ENCODE measurements at regions not wholly inside any gene's neighbourhood (a gene's known extent, or its start where the extent isn't known, plus 50 kb on each side); places are given as distances from the start of the nearest gene placed in this dataset.
"Not testable (repeated sequence)": the region's sequence is repeated elsewhere in the genome, so short reads cannot be mapped to it uniquely, and the experiment has no call there.

DNA sequence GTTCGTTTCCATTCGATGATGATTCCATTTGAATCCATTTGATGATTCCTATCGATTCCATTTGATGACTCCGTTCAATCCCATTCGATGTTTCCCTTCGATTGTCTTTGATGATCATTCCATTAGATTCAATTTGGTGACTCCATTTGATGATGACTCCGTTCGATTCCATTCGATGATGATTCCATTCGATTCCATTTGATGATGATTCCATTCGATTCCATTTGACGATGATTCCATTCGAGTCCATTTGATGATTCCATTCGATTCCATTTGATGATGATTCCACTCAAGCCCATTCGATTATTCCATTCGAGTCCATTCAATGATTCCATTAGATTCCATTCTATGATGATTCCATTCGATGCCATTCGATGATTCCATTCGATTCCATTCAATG is 2730.6 kb downstream of the RPIA start:
- not testable (repeated sequence) for DNase-seq

DNA sequence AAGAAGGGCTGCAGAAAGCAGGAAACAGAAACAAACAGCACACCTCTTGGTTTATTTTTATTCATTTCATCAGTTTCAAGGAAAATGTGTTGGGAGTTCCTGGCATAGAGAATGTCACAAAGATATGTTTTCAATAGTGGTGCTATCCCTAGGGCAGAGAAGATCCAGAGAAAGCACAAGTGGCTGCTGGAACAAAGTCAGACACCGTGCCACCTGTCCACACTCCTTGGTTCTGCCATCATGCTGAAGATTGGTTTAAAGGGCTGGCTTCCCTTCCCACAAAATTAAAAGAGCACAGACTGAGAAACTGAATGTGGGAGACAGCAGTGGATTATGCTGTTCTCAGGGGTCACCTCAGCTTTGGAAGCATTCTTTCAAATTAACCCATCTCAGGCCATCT is 2735.7 kb downstream of the RPIA start:
- DNase-seq: not testable (repeated sequence)

DNA sequence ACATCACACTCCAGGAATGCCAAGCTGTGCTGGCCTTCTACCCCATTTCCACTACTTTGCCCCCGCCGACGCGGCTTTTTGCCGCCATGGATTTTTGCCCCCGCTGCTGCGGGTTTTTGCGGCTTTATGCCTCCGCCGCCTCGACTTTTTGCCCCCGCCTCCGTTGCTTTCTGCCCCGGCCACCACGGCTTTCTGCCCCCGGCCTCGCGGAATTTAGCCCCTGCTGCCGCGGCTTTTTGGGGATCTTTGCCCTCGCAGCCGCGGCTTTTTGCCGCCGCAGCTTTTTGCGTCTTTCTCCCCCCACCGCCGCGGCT is 2750.4 kb downstream of the RPIA start:
- not testable (repeated sequence) for DNase-seq

DNA sequence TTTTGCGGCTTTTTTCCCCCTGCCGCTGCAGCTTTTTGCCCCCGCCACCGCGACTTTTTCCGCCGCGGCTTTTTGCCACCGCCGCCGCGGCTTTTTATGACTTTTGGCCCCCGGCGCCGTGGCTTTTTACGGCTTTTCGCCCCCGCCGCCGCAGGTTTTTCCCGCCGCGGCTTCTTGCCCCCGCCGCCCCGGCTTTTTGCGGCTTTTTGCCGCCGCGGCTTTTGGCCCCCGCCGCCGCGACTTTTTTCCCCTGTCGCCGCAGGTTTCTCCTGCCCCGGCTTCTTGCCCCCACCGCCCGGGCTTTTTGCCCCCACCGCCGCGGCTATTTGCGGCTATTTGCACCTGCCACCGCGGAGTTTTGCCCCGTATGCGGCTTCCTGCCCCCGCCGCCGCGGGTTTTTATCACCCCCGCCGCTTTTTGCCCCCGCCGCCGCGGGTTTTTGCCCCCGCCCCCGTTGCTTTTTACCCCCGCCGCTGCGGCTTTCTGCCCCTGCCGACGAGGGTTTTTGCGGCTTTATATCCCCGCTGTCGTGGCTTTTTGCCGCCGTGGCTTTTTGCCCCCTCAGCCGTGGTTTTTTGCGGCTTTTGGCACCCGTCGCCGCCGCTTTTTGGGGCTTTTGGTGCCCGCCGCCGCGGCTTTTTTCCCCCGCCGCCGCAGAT is 2750.9 kb downstream of the RPIA start:
- DNase-seq: peak; percentile 1

DNA sequence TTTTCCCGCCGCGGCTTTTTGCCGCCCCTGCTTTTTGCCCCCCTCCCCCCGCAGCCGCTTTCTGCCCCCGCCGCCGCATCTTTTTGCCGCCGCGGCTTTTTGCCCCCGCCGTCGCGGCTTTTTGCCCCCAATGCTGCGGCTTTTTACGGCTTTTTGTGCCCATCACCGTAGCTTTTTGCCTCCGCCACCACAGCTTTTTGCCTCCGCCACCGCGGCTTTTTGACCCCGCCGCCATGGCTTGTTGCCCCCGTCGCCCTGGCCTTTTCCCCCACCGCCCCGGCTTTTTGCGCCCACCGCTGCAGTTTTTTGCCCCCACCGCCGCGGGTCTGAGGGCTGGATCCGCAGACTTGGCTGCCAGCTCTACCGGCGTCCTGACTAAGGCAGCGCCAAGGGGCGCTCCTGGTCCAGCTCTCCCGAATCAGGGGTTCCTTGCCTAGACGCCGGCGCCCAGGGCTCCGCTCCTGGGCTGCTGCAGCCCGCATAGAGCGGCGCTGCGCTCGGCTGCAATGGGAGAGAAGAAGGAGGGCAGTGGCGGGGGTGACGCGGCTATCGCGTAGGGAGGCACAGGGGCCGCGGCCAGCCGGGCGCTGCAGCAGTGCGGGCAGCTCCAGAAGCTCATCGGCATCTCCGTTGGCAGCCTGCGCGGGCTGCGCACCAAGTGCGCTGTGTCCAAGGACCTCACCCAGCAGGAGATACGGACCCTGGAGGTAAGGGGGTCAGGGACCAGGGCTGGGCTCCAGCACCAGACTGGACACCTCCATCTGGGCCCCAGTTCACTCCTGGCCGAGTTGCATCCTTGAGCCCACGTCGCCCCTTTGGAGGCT is 2751.6 kb downstream of the RPIA start:
- DNase-seq: not testable (repeated sequence)

DNA sequence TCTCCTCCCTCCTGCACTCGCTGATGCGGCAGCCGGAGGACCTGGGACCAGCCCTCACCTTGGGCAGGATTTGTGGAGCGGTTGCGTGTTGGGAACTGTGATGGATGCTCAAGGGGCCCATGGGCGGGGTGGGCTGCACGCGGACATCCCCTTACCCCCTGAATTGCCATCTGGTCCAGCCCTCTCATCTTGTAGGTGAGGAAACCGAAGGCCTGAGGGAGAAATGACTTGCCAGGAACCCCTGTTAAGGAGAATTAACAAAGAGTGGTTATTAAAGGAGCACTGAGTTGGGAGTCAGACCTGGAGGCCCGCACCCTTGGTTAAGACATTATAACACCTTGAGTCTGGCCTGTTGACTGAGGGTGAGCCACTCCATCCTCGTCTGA is 2752.2 kb downstream of the RPIA start:
- not testable (repeated sequence) for DNase-seq

DNA sequence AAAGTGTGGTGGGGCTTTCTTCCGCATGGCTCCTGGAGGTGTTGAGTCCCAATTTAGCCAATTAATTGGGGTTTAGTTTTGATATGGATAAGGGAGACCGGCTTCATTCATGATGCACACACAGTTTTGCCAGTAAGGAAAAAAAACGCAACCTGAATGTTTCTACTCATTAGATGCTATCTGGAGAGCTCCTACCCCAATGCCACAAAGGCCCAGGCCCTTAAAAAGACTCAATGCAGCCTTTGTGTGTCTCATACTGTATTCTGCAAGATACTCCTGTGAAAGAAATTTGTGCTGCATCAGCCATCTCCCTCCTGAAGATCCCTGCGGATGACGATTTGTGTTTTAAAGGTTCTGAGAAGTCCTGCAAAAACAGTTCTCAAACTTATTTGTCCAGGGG is 2754.2 kb downstream of the RPIA start:
- DNase-seq: not testable (repeated sequence)

DNA sequence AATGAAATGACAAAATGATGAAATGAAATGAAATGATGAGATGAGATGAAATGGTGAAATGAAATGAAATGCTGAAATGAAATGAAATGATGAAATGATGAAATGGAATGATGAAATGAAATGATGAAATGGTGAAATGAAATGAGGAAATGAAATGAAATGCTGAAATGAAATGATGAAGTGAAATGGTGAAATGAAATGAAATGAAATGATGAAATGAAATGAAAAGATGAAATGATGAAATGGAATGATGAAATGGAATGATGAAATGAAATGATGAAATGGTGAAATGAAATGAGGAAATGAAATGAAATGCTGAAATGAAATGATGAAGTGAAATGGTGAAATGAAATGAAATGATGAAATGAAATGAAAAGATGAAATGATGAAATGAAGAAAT is 2755.0 kb downstream of the RPIA start:
- DNase-seq: not testable (repeated sequence)

DNA sequence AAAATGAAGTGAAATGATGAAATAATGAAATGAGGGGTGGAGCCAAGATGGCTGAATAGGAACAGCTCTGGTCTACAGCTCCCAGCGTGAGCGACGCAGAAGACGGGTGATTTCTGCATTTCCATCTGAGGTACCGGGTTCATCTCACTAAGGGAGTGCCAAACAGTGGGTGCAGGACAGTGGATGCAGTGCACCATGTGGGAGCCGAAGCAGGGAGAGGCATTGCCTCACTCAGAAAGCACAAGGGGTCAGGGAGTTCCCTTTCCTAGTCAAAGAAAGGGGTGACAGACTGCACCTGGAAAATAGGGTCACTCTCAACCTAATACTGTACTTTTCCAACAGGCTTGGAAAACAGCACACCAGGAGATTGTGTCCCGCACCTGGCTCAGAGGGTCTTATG is 2755.4 kb downstream of the RPIA start:
- DNase-seq: not testable (repeated sequence)

DNA sequence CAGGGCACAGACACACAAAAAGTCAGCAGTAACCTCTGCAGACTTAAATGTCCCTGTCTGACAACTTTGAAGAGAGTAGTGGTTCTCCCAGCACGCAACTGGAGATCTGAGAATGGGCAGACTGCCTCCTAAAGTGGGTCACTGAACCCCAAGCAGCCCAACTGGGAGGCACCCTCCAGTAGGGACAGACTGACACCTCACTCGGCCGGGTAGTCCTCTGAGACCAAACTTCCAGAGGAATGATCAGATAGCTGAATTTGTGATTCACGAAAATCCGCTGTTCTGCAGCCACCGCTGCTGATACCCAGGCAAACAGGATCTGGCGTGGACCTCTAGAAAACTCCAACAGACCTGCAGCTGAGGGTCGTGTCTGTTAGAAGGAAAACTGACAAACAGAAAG is 2756.0 kb downstream of the RPIA start:
- DNase-seq: not testable (repeated sequence)

DNA sequence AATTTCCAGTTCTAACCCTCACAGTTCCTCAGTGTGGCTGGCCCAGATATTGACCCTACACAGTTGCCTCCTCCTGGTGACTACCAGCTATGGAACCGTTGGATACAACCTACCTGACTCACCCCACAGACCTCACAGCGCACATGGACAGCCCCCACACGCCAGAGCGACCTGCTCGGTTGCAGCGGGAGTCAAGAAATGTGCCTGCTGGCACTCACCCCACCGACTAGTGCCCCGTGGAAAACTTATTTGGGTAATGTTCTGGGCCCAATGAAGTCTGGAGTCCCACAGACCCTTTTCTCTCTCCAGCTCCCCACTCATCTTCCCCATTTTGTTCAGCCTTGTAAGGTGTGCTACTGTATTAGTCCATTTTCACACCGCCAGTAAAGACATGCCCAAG is 2770.8 kb downstream of the RPIA start:
- DNase-seq: not testable (repeated sequence)

DNA sequence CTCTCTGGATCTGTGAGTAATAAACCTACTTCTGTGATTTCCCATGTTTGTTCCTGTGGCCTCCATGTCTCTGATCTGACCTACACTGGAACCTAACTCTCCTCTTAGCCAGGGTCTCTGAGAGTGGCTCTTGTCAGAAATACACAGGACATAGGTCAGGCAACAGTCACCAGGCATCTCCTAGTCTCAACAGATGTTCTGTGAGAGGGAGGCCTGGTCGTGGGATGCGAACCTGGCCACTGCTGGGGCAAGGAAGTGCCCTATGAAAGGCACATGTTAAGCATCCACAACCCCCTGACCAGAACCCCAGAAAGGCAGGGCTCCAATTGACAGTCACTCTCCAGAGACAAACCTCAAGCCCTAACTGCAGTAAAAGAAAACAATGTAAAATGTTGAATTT is 2771.5 kb downstream of the RPIA start:
- not testable (repeated sequence) for DNase-seq

DNA sequence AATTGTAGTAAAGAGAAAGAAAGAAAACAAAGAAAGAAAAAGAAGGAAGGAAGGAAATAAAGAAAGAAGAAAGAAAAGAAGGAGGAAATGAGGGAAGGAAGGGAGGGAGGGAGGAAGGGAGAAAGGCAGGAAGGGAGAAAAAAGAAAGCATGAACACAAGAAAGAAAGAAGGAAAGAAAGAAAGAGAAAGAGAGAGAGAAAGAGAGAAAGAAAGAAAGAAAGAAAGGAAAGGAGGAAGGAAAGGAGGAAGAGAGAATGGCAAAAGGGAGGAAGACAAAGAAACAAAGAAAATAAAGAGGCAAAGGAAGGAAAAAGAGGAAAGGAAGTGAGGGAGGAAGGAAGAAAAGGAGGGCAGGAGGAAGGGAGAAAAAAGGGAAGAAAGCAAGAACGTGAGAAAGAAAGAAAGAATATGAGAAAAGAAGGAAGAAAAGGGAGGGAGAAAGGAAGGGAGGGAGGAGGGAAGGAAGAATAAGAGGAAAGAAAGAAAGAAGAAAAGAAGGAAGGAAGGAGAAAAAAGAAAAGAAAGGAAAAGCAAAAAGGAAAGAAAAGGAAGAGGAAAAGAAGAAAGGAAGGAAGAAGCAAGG is 2775.4 kb downstream of the RPIA start:
- not testable (repeated sequence) for DNase-seq

DNA sequence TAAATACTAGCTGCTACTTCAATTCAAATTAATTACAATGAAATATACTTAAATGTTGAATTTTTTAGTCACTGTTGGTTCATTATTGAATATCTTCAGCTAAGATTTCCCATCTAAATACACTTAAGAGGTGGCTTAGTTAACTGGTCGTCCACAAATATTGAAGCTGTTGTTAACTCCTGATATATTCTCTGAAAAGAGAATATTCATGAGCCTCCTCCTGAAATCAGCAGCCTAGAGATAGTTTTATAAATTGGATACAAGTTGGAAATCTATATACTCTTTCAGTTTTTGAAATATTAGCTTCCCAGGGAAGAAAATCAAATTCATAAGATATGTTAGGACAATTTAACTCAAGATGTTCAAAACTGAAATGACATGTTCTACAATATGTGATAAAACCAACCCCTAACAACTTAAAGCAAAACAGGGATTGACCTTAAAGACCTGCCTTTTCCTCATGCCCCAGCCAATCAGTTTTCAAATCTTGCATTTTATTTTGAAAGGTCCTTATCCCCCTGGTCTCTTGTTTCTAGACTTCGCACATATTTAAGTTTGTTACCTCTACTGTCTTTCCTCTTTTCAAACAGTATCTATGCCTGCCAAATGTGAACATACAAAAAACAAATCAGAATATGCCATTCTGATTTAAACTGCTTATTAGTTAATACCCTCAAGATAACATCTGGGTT is 2784.9 kb downstream of the RPIA start:
- DNase-seq: not testable (repeated sequence)

DNA sequence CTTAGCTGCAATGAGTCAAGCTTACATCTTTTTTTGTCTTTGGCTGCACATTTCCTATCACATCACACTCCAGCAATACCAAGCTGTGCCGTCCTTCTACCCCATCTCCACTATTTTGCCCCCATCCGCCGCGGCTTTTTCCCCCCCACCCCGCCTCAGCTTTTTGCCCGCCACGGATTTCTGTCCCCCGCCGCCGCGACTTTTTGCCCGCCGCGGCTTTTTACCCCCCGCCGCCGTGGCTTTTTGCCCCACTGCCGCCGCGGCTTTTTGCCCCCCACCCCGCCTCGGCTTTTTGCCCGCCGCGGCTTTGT is 2785.4 kb downstream of the RPIA start:
- DNase-seq: not testable (repeated sequence)

DNA sequence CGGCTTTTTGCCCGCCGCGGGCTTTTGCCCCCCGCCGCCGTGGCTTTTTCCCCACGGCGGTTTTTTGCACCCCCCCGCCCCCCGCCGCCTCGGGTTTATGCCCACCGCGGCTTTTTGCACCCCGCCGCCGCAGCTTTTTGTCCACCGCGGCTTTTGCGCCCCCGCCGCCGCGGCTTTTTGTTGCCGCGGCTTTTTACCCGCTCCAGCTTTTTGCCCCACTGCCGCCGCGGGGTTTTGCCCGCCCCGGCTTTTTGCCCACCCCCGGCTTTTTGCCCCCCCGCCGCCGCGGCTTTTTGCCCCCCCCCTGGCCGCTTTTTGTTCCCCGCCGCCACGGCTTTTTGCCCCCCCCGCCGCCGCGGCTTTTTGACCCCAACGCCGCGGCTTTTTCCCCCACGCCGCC is 2785.8 kb downstream of the RPIA start:
- DNase-seq: not testable (repeated sequence)

DNA sequence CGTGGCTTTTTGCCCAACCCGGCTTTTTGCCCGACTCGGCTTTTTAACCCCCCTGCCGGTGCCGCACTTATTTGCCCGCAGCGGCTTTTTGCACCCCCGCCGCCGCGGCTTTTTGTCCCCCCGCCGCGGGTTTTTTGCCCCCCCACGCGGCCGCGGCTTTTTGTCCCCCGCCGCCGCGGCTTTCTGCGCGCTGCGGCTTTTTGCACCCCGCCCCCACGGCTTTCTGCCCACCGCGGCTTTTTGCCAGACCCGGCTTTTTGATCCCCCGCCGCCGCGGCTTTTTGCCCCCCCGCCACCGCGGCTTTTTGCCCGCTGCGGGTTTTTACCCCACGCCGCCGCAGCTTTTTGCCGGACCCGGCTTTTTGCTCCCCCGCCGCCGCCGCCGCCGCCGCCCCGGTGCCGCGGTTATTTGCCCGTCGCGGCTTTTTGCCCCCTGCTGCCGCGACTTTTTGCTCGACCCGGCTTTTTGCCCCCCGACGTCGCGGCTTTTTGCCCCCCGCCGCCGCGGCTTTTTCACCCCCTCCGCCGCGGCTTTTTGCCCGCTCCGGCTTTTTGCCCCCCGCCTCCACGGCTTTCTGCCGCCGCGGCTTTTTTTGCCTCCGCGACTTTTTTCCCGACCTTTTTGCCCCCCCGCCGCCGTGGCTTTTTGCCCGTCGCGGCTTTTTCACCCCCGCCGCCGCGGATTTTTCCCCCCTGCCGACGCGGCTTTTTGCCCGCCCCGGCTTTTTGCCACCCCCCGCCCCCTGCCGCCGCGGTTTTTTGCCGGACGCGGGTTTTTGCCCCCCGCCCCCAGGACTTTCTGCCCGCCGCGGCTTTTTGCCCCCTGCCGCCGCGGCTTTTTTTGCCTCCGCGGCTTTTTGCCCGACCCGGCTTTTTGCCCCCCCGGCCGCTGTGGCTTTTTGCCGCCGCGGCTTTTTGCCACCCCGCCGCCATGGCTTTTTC is 2786.5 kb downstream of the RPIA start:
- DNase-seq: no peak

DNA sequence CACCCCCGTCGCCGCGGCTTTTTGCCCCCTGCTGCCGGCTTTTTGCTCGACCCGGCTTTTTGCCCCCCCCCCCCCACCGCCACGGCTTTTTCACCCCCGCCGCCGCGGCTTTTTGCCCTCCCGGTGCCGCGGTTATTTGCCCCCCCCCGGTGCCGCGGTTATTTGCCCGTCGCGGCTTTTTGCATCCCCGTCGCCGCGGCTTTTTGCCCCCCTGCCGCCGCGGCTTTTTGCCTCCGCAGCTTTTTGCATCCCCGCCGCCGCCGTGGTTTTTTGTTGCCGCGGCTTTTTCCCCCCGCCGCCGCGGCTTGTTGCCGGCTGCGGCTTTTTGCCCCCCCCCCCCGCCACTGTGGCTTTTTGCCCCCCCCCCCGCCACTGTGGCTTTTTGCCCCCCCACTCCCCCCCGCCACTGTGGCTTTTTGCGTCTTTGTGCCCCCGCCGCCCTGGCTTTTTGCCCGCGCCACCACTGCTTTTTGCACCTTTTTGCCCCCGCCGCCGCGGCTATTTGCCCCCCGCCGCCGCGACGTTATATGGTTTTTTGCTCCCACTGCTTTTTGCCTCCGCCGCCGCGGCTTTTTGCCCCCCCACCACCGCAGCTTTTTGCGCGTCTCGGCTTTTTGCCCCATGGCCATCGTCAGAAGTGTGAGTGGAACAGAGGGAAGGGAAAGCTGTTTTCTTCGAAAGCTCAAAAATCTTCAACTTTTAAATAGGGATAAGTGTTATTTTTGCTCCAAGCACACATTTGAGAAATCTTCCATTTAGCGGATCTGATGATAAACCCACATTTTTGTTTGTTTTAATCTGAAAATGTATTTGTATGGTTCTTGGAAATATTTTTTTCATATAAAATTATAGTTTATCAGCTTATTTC is 2787.6 kb downstream of the RPIA start:
- not testable (repeated sequence) for DNase-seq

DNA sequence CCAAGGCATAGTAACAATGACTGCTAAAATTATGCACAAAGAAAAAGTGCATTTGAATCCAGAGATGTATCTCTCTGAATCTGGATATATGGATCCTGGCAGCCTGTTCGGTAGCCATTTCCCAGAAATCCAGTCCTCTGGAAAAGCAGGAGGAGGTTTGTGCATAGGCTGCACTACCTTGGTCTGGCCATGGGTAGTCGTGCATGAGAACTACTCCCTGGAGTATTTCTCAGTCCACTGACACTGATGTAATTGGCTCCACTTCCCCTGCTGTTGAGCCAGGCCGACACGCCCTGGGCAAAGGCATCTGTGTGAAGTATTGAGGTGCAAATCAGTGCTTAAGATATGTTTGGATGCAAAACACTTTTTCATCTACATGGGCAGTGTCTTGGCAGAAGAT is 2793.8 kb downstream of the RPIA start:
- DNase-seq: not testable (repeated sequence)

DNA sequence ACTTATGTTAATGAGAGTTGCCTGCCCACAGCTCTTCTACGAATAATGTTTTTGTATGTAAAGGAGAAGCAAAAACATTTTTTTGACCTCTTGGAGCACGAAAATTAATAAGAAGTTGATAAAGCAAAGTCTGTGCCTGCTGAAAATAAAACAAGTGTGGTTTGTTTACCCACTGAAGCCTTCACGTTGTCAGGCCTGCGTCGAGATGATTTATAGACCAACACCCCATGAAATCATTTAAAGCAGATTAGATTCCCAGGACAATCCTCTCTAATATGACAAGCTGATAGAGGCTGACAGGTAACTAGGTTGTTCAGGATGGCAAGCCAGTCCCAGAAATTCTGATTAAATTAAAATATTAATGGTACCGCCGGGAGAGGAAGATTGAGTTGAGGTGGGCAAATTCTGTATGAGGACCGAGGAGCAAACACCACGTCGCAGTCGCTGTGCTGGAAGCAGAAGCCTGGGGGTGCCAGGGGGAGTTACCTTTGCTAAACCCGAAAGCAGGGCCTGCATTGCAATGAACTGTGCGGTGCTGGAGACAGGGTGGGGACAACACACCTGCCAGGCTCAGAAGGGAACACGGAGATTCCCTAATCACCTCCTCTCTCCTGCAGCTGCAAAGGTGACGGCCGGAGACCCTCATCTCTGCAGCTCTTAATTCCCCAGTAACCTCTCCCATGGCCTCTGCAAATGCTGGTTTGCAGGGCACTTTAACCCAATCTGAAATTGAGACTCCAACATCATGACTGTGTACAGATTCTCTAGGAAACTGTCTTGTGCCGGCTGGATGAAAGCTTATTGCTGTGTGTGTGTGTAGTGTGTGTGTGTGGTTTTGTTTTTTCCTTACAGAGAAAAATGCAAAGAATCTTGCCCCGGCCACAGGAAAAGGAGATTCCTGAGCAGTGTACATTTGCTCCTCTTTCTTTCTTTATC is 2805.9 kb downstream of the RPIA start:
- not testable (repeated sequence) for DNase-seq
